Osteoblast (primary cell): ENCODE measurements at regions not wholly inside any gene's neighbourhood (a gene's known extent, or its start where the extent isn't known, plus 50 kb on each side); places are given as distances from the start of the nearest gene placed in this dataset.

Source experiments
- DNase-seq: peaks from one replicate; pipeline ENCODE4 v3.0.0; 2011; ENCODE audit warnings: low spot score, mixed read lengths; ENCODE audit not compliant: insufficient read length; ENCODE audit errors: missing footprints
- H2AFZ ChIP-seq: 2 replicates; pipeline ENCODE4 v1.6.0; 2011; ENCODE audit warnings: mild to moderate bottlenecking, low read length
- H3K27ac ChIP-seq: 2 replicates; pipeline ENCODE4 v1.5.1; 2011; ENCODE audit warnings: mild to moderate bottlenecking, low read depth, low read length, moderate library complexity
- H3K27me3 ChIP-seq: 2 replicates; pipeline ENCODE4 v1.6.0; 2012; ENCODE audit warnings: mild to moderate bottlenecking, control low read depth, inconsistent platforms, low read length, moderate library complexity; ENCODE audit not compliant: insufficient read depth
- H3K36me3 ChIP-seq: 2 replicates; pipeline ENCODE4 v1.5.1; 2011; ENCODE audit warnings: mild to moderate bottlenecking, low read length, control low read depth, moderate library complexity; ENCODE audit not compliant: insufficient read depth
- H3K4me1 ChIP-seq: 2 replicates; pipeline ENCODE4 v1.5.1; 2011; ENCODE audit warnings: mild to moderate bottlenecking, low read length, control low read depth, moderate library complexity; ENCODE audit not compliant: insufficient read depth
- H3K4me2 ChIP-seq: 2 replicates; pipeline ENCODE4 v1.6.0; 2011; ENCODE audit warnings: mild to moderate bottlenecking, low read length; ENCODE audit not compliant: insufficient read depth
- H3K4me3 ChIP-seq: fragments of 200-600 bp; sonication (generic); 3 replicates; pipeline ENCODE4 v1.5.1; 2012; ENCODE audit warnings: mild to moderate bottlenecking, low read length, inconsistent platforms; ENCODE audit not compliant: insufficient read depth
- H3K79me2 ChIP-seq: 2 replicates; pipeline ENCODE4 v1.6.0; 2012; ENCODE audit warnings: mild to moderate bottlenecking, low read length, control low read depth, inconsistent platforms; ENCODE audit not compliant: insufficient read depth
- H3K9me3 ChIP-seq: 2 replicates; pipeline ENCODE4 v1.5.1; 2011; ENCODE audit warnings: low read depth, low read length, control low read depth
- H4K20me1 ChIP-seq: 2 replicates; pipeline ENCODE4 v1.6.0; 2012; ENCODE audit warnings: mild to moderate bottlenecking, low read length, control low read depth; ENCODE audit not compliant: insufficient read depth
- CTCF ChIP-seq: IDR thresholded peaks from 2 replicates; pipeline ENCODE4 v1.5.1; 2011; ENCODE audit warnings: mild to moderate bottlenecking, low read depth, low read length, moderate library complexity; ENCODE audit errors: extremely low read depth

- no peaks in the 10 kb centered on the region for H3K79me2 ChIP-seq
- no peak overlapping the region for H2AFZ ChIP-seq
- no peak for DNase-seq
- no peaks in the 10 kb centered on the region for H3K27me3 ChIP-seq
- H3K4me2 ChIP-seq: no peak overlapping the region
- H3K36me3 ChIP-seq: no peaks in the 10 kb centered on the region
- H4K20me1 ChIP-seq: no peaks in the 10 kb centered on the region
- no peak for TF ChIP-seq CTCF
- no peaks in the 10 kb centered on the region for H3K4me1 ChIP-seq
- no peaks in the 10 kb centered on the region for H3K9me3 ChIP-seq
- no peak overlapping the region for H3K27ac ChIP-seq
- H3K4me3 ChIP-seq: no peak overlapping the region
These were observed 148.6 kb upstream of the NSMCE3 start for GRCh38 chr15:29418178-29418577.

GRCh38 chr15:29411299-29411698 is 141.7 kb upstream of the NSMCE3 start:
- H2AFZ ChIP-seq: no peak overlapping the region
- no peak overlapping the region for H3K27ac ChIP-seq
- H3K4me3 ChIP-seq: no peak overlapping the region
- DNase-seq: no peak
- no peaks in the 10 kb centered on the region for H4K20me1 ChIP-seq
- H3K27me3 ChIP-seq: no peaks in the 10 kb centered on the region
- no peaks in the 10 kb centered on the region for H3K36me3 ChIP-seq
- no peaks in the 10 kb centered on the region for H3K4me1 ChIP-seq
- no peak for TF ChIP-seq CTCF
- H3K4me2 ChIP-seq: no peak overlapping the region
- no peaks in the 10 kb centered on the region for H3K79me2 ChIP-seq
- no peaks in the 10 kb centered on the region for H3K9me3 ChIP-seq

GRCh38 chr15:29410338-29410737 is 140.7 kb upstream of the NSMCE3 start:
- H3K27me3 ChIP-seq: no peaks in the 10 kb centered on the region
- no peaks in the 10 kb centered on the region for H4K20me1 ChIP-seq
- no peaks in the 10 kb centered on the region for H3K9me3 ChIP-seq
- H2AFZ ChIP-seq: no peak overlapping the region
- no peak overlapping the region for H3K4me2 ChIP-seq
- no peaks in the 10 kb centered on the region for H3K36me3 ChIP-seq
- no peak overlapping the region for H3K4me3 ChIP-seq
- no peak overlapping the region for H3K27ac ChIP-seq
- TF ChIP-seq CTCF: no peak
- no peak for DNase-seq
- no peaks in the 10 kb centered on the region for H3K79me2 ChIP-seq
- H3K4me1 ChIP-seq: no peaks in the 10 kb centered on the region

GRCh38 chr15:29409890-29410289 is 140.3 kb upstream of the NSMCE3 start:
- TF ChIP-seq CTCF: no peak

More at GRCh38 chr15:29409890-29410289, 140.3 kb upstream of the NSMCE3 start:
- no peak overlapping the region for H3K4me3 ChIP-seq
- no peaks in the 10 kb centered on the region for H3K36me3 ChIP-seq
- H3K27me3 ChIP-seq: no peaks in the 10 kb centered on the region
- no peaks in the 10 kb centered on the region for H3K4me1 ChIP-seq
- H3K27ac ChIP-seq: no peak overlapping the region
- DNase-seq: no peak
- no peak overlapping the region for H2AFZ ChIP-seq
- H3K79me2 ChIP-seq: no peaks in the 10 kb centered on the region
- H3K9me3 ChIP-seq: no peaks in the 10 kb centered on the region
- H3K4me2 ChIP-seq: no peak overlapping the region
- H4K20me1 ChIP-seq: no peaks in the 10 kb centered on the region
